ENCODE measurements at regions not wholly inside any gene's neighbourhood (a gene's known extent, or its start where the extent isn't known, plus 50 kb on each side); places are given as distances from the start of the nearest gene placed in this dataset.
"Not testable (repeated sequence)": the region's sequence is repeated elsewhere in the genome, so short reads cannot be mapped to it uniquely, and the experiment has no call there.

DNA sequence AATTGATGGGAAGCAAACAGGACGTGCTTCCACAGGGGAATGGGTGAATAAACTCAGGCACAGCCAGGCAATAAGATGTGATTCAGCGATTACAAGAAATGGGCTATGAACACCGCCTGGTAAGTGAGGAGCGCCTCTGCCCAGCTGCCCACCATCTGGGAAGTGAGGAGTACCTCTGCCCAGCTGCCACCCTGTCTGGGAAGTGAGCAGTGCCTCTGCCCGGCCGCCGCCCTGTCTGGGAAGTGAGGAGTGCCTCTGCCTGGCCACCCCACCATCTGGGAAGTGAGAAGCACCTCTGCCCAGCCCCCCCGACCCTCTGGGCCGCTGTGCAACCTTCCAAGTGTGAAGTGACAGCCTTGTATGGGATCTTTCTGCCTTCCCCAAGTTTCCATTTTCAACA, 73.2 kb upstream of the PRR5 start:
- no peak for DNase-seq (ENCODE audit: low read depth)

DNA sequence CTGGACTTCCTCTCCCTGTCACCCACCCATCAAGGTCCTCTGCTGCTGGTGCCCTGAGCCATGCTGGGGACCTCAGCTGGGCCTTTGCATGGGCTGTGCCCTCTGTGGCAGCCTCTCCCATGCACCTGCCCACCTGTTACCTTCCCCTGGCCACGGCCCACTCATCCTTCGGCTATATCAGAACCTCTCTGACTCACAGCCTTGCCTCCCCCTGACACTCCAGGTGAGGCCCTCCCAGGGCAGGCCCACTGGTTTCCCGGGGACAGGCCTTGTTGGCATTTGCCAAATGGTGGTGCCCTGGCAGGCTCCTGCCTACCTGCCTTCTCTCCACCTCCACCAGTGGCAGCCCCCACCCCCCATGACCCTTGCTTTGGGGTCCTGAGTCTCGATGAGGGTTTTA, 73.7 kb upstream of the PRR5 start:
- DNase-seq (ENCODE audit: low read depth): no peak

DNA sequence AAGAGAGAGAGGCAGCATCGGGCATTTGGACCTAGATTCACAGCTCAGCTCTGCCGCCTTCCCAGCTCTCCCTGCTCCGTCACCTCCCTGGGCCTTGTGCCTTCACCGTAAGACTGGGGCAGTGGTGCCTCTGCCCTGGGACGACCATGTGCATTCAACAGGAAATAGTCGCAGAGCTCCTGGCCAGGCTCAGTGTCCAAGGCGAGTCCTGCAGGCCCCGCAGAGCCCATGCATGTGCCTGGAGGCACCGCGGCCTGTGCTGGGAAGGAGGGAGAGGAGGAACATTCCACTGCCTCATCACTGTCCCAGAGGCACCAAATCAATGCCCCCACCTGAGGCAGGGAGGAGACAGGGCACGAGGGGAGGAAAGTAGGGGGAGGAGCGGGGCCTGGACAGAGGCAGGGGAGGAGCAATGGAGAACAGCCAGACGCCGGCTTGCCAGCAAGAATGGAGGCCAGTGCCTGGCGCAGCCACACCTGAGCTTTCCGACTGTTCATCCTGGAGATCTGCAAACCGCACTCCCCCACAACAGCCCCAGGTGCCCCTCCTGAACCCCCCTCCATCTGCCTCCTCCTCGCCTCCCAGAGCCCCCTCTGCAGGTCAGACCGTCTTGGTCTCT, 74.4 kb upstream of the PRR5 start:
- no peak for DNase-seq (ENCODE audit: low read depth)

DNA sequence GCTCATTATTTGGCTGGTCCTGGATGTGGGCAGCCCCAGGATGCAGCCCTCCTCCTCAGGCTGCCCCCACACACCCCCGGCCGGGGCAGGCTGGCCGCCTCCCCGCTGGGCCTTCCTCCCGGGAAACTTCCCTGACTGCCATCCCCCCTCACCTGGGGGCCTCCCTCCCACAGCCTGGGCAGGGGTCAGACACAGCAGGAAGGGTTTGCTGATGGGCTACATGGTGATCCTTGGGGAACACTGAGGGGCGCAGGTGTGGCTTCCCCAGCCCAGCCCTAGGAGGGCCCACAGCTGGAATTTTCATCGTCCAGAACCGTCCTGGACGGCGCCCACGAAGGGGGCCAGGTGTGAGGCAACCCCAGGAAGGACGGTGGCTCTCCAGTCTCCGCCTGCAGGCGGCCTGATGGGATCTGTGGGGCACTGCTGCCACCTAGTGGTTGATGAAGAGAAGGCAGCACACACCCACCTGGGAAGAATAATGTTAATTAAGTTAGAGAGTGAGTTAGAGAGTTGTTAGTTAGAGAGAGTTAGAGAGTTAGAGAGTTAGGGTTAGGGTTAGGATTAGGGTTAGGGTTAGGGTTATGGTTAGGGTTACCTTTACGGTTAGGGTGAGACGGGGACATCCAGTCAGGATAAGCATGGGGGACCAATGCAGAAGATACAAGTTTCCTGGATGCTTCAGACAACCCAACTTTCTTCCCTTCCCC, 75.9 kb upstream of the PRR5 start:
- DNase-seq (ENCODE audit: low read depth): no peak

DNA sequence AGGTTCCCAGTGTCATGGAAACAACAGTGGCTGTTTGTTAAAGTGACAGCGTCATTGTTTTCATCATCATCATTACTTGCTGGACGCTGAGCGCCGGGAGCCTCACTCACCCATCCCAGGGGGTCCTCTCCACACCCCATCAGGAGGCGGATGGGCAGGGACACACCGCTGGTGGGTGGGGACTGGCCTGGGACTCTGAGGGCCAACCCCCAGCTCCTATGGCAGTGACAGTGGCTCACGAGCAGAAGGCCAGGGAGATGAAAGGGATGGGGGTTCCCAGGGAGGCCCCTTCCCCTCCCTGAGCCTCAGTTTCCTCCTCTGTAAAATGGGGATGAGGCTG, 76.6 kb upstream of the PRR5 start:
- no peak for DNase-seq (ENCODE audit: low read depth)

DNA sequence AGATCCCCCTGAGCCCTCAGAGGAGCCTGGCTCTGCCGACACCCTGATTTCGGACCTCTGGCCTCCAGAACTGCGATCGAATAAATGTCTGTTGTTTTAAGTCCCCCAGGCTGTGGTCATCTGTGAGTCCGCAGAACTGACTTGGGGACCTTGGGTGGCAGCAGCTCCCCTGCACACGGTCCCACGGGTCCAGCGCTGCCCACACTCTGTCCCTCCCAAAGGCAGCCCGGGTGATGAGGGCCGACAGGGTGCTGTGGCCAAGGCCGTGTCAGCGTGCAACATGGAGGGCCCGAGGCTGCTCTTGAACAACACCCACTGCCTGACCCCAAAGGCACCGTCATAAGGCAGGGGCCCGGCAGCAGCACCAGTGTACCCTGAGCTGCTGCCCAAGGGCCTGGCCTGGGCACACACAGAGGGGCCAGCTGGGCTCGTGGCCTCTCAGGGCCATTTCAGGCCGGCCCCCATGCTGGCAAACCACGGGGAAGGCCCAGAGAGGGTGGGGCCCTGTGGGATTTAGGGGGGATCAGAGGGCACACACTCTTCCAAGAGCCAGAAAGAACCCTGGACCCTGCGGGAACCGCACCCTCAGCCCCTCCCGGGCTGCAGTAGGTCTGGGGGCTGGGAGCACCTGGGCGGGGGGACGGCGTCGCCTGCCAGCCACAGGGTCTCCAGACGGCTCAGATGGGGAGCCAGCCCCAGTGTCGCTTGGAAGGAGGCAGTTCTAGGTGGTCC, 77.1 kb upstream of the PRR5 start:
- no peak for DNase-seq (ENCODE audit: low read depth)

DNA sequence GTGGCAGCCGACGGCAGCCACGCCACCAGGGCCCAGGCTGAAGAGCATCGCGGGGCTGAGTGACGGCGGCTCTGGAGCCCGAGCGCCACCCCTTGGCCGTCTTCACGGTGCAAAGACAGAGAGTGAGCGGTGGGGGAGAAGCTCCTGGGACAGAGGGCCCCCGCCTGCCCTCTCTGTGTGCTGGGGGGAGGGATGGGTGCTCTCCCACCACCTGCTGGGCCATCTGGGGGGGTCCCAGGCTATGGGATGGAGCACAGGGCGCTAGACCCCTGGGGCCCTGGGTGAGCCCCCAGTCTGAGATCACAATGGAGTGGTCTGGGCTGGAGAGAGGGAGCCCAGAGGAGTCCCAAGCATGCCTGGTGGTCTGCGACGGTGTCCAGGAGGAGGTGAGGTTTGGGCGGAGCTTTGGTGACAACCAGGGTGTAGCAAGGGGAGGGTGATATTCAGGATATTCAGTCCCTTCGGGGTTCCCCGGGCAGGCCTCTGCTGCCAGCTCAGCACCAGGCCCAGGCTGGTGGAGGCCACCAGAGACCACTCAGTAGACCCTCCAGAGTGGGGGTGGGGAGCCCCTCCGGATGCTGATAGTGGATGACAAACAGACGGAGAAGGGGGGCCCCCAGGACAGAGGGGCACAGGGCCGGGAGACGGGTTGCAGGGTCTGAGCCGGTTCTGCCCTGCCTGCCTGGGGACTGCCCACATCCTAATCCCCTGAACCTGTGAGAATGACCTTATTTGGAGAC, 78.1 kb upstream of the PRR5 start:
- DNase-seq (ENCODE audit: low read depth): no peak

DNA sequence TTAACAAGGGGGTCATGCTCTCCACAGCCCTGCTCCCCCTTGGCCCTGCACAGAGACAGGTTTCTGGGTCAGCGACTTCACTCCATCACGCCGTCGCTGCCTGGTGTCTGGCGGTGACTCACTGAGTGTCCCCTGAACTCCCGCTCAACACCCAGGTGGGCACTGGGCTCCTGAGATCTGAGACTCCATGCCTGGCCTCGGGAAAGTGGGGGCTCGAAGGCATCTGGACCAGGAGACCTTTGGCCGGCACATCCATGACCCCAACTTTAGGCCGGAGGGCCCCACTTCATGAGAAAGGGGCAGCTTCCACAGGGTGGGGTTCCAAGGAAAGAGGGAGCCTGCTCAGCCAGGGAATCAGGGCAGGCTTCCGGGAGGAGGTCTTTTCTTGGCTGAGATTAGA, 79.3 kb upstream of the PRR5 start:
- no peak for DNase-seq (ENCODE audit: low read depth)

DNA sequence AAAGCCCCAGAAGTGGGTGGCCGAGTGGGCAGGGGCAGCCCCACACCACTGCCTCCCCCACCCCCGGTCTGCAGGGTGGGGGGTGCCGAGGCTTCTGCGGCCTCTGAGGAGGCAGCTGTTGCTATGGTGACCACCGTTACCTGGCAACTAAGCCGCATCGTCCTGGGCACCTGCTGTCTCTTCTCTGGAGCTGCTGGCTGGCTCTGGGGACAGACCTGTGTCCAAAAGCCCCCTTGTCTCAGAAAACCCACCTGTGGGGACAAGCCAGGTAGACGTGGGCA, 79.9 kb upstream of the PRR5 start:
- no peak for DNase-seq (ENCODE audit: low read depth)

DNA sequence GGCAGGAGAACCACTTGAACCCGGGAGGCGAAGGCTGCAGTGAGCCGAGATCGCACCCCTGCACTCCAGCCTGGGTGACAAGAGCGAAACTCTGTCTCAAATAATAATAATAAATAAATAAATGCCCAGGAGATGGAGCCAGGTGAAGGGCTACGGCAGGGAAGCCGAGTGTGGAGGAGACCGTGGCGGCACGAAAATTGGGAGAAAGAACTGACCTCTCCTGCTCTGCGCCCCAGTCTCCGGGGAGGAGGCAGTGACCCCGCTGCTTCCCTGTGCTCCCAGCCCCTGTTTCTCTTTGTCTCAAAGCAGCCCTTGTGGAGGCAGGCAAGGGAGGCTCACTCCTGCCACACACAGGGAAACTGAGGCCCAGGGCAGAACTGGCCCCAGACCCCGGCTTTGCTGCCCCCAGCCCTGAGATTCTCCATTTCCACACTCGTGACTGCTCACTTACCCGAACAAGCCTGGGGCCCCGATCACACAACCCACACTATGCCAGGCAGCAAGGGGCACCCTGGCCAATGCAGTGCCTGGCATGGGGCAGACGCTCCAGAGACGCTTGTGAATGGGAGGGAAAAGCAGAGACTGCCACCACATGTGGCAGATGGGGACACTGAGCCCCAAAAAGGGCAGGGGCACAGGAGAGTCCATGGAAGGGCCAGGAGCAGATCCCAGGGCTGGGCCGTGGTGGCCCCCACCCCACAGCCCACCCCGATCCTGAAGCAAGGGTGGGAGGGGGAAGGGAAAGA, 80.4 kb upstream of the PRR5 start:
- DNase-seq (ENCODE audit: low read depth): no peak

DNA sequence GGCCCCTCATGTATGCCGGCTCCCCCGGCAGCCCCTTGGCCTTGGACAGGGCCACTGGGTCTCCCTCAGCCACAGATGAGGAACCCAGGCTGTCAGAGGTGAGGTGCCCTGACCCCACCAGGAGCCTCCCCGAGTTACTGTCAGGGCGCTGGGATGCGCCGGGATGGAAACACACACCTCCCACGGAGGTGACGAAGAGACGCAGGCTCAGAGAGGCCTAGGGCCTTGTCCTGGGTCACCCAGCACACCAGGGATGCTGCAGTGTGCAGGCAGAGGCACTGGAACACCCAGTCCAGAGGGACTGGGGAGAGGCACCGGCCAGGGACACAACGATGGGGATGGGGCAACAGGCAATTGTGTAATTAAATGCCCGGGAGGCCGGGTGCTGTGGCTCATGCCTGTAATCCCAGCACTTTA, 81.2 kb upstream of the PRR5 start:
- DNase-seq (ENCODE audit: low read depth): no peak

DNA sequence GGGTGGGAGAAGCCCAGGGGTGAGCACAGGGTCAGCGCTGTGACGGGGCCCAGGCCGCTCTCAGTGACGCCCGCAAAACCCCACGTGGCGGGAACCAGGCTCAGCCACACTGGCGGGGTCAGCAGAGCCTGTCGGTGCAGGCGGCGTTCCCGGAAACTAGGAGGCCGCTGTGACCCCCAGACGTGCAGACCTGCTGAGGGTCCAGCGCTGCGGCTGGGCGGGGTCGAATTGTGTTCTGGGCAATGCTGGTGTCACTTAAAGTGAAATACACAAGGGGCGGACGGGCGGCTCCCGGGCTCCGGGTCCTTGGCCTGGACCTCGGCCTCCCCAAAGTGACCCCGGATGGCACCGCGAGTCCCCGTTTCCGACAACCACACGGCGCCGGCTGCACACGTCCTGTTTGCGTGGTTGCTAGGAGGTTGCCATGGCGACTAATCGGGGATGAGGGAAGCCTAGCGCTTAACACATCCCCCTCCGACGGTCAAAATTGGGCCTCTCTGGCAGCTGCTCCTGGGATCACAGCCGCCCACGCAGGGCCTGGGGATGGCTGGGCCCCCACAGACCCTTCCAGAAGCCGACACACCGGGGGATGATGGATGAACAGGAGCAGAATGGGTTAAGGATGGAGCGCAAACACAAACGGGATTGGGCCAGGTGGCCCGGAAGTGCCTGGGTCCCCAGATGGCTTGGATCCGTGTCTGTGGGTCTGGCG, 81.7 kb upstream of the PRR5 start:
- DNase-seq (ENCODE audit: low read depth): no peak

DNA sequence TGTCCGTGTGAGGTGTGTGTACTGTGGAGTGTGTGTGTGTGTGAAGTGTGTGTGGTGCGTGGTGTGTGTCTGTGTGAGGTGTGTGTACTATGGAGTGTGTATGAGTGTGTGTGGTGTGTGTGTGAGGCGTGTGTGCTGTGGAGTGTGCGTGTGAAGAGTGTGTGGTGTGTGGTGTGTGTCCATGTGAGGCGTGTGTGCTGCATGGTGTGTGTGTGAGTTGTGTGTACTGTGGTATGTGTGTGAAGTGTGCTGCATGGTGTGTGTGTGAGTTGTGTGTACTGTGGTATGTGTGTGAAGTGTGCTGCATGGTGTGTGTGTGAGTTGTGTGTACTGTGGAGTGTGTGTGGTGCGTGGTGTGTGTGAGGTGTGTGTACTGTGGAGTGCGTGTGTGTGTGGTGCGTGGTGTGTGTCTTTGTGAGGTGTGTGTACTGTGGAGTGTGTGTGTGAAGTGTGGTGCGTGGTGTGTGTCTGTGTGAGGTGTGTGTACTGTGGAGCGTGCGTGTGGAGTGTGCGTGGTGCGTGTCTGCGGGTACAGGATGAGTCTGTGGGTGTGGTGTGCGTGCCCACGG, 82.4 kb upstream of the PRR5 start:
- DNase-seq (ENCODE audit: low read depth): not testable (repeated sequence)

DNA sequence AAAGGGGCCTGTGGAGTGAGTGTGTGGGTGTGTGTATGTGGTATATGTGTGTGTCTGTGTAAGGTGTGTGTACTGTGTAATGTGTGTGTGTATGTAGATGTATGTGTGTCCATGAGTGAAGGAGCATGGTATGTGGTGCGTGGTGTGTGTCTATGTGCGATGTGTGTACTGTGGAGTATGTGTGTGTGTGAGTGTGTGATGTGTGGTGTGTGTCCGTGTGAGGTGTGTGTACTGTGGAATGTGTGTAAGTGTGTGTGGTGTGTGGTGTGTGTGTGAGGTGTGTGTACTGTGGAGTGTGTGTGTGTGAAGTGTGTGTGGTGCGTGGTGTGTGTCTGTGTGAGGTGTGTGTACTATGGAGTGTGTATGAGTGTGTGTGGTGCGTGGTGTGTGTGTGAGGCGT, 83.1 kb upstream of the PRR5 start:
- DNase-seq (ENCODE audit: low read depth): not testable (repeated sequence)

DNA sequence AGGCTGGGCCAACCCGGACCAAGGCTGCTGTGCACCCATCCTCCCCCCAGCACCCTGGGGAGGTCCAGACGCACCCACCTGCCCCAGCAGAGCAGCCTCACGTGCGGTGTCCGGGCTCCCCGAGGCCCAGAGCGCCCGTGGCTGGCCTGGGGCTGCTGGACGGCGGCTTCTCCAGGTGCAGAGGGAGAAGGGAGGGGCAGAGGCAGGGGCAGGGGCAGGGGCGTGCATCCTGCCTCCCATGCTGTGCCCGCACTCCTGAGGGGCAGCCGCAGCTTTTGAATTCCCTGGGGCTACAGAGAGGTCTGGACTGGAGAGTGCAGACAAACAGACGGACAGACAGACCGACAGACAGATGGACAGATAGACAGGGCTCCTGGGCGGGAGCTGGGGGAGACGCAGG, 83.6 kb upstream of the PRR5 start:
- DNase-seq (ENCODE audit: low read depth): no peak

DNA sequence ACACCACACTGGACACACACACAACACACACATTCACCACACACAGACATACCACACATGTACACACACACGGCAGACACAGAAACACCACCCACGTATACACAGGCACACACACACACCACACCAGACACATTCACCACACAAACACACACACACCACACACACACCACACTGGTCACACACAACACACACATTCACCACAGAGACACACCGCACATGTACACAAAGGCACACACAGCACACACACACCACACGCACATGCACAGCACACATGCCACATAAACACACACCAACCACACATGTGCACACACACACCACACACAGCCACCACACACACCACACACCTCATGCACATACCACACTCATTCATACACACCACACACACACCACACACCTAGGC, 84.2 kb upstream of the PRR5 start:
- DNase-seq (ENCODE audit: low read depth): no peak

DNA sequence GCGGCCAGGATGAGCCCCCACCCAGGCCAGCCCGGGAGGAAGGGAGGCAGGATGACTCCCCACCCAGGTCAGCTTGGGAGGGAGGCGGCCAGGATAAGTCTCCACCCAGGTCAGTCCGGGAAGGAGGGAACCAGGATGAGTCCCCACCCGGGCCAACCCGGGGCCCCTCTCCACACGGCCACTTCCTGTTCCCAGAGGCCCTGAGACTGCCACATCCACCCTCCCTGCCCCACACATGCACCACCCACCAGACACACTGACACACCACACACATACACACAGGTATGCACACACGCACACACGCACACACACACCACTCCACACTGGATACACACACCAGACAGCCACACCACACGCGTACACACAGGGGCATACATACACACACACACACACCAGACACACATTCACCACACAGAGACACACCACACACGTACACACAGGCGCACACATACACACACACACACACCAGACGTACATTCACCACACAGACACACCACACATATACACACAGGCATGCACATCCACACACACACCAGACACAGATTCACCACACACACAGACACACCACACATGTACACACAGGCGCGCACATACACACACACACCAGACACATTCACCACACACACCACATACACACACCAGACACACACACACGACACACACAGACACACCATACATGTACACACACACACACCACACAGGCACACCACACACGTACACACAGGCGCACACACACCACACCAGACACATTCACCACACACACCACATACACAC, 84.9 kb upstream of the PRR5 start:
- DNase-seq (ENCODE audit: low read depth): no peak

DNA sequence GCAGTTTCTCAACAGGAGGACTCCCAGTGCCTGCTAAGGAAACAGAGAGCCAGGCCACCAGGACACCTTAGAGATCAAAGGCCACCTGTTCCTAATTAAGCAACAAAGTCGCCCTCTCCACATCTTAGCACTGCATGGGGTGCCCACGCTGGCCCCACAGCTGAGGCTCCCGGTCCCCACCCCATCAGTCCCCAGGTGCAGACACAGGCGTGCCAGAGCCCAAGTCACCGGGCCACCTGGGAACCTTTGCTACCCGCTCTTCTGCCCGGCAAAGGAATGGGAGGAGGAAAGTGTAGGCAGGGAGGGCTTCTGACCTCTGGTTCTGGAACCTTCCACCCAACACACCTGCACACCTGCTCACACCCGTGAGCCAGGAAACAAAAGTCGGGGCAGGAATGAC, 85.5 kb upstream of the PRR5 start:
- no peak for DNase-seq (ENCODE audit: low read depth)

DNA sequence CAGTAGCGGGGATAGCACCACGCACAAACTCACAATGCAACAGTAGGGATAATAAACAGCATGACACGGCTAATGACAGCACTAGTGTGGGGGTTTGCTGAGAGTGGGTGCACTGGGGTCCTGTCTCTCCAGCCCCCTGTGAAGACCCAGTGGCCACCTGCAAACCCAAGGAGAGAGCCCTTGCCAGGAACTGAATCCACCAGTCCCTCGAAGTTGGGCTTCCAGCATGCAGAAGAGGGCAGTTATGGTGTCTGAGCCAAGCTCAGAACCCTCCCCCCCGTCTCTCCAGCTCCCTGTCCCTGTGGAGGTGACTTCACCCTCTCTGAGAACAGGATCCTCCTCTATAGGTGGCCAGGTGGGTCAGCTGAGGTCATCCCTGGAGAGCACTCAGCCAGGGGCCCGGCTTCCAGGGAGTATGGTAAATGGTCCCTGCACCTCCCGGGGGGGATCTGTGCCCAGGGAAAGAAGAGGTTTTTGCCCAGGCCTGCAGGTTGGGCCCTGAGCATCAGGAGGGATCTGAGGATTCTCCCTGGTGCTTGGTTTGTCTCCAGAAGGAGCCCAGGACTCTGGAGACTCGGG, 86.3 kb upstream of the PRR5 start:
- DNase-seq (ENCODE audit: low read depth): no peak

DNA sequence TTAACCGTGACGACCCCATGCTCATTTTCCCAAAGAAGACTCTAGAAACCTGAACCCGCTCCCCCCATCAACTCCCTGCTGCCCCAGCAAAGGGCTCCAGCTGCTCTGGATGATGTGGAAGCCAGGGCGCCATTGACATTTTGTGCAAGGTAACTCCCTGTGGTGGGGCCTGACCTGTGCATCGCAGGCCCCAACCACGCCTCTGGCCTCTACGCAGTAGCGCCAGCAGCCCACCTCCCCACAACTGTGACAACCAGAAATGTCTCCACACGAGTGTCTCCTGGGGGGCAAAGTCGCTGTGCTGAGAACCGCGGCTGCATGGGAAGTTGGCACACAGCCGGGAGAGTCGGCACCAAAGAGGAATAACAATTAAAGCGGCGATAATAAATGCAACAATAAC, 86.9 kb upstream of the PRR5 start:
- DNase-seq (ENCODE audit: low read depth): no peak

All from fibroblast of the conjunctiva (primary cell).